ENCODE measurements at regions not wholly inside any gene's neighbourhood (a gene's known extent, or its start where the extent isn't known, plus 50 kb on each side); places are given as distances from the start of the nearest gene placed in this dataset.
A peak's percentile ranks its signal among the peaks of the same experiment; 100 is the strongest.
"Not testable (repeated sequence)": the region's sequence is repeated elsewhere in the genome, so short reads cannot be mapped to it uniquely, and the experiment has no call there.

DNA sequence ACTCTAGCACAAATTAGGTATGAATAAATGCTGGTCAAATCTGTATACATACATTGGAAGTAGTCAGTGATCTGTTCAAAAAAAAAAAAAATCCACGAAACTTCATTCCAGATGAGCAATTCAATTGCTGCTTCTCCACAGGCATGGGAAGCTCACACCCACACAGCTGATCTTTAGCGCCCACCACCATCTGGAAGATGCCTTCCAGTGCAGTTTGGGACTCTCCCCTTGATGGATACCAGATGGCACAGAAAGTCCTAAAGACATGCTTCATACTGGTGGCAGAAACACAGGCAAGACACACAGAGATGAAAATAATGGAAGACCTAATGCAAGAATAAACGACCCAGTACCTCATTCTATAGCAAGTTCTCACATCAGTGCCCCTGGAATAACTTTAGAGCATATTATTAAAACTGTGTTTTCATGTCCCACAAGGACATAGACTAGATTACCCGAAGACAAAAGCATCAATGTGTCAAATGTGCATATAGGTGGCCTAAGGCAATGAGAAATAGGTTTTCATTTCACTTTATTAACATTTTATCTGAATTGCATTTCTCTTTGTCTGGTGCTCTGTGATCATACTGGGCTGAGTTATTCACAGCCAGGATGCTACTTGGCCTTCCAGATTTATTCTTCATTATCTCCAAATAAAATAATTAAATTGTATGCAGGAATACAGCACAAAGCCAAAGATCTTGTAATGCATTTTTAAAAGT is 135.4 kb upstream of the TAS2R1 start:
- H3K4me3 ChIP-seq (ENCODE audit: control insufficient read depth, low read depth, low read length): no peak overlapping the region
- peak; percentile 57 for DNase-seq (ENCODE audit: low read depth)

GRCh38 chr5:9761706-9762105 is 131.6 kb upstream of the TAS2R1 start:
- no peak for DNase-seq (ENCODE audit: low read depth)
- no peak overlapping the region for H3K4me3 ChIP-seq (ENCODE audit: control insufficient read depth, low read depth, low read length)
- TF ChIP-seq, protein P1, sequence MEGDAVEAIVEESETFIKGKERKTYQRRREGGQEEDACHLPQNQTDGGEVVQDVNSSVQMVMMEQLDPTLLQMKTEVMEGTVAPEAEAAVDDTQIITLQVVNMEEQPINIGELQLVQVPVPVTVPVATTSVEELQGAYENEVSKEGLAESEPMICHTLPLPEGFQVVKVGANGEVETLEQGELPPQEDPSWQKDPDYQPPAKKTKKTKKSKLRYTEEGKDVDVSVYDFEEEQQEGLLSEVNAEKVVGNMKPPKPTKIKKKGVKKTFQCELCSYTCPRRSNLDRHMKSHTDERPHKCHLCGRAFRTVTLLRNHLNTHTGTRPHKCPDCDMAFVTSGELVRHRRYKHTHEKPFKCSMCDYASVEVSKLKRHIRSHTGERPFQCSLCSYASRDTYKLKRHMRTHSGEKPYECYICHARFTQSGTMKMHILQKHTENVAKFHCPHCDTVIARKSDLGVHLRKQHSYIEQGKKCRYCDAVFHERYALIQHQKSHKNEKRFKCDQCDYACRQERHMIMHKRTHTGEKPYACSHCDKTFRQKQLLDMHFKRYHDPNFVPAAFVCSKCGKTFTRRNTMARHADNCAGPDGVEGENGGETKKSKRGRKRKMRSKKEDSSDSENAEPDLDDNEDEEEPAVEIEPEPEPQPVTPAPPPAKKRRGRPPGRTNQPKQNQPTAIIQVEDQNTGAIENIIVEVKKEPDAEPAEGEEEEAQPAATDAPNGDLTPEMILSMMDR (IDR thresholded peaks at IDR 0.05; ENCODE audit: control insufficient read depth, insufficient read depth, low read depth, low read length, missing control alignments): no peak

More for the DNA sequence above, 135.4 kb upstream of the TAS2R1 start:
- TF ChIP-seq, protein P1 (IDR thresholded peaks at IDR 0.05; ENCODE audit: control insufficient read depth, insufficient read depth, low read depth, low read length, missing control alignments): no peak

DNA sequence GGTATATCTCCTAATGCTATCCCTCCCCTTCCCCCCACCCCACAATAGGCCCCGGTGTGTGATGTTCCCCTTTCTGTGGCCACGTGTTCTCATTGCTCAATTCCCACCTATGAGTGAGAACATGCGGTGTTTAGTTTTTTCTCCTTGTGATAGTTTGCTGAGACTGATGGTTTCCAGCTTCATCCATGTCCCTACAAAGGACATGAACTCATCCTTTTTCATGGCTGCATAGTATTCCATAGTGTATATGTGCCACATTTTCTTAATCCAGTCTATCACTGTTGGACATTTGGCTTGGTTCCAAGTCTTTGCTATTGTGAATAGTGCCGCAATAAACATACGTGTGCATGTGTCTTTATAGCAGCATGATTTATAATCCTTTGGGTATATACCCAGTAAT is 122.5 kb upstream of the TAS2R1 start:
- H3K4me3 ChIP-seq (ENCODE audit: control insufficient read depth, low read depth, low read length); DNase-seq (ENCODE audit: low read depth): not testable (repeated sequence)

GRCh38 chr5:9743507-9743906 is 113.4 kb upstream of the TAS2R1 start:
- H3K4me3 ChIP-seq (ENCODE audit: control insufficient read depth, low read depth, low read length): no peak overlapping the region
- TF ChIP-seq, protein P1 (IDR thresholded peaks at IDR 0.05; ENCODE audit: control insufficient read depth, insufficient read depth, low read depth, low read length, missing control alignments): no peak
- no peak for DNase-seq (ENCODE audit: low read depth)

- TF ChIP-seq, protein P1 (IDR thresholded peaks at IDR 0.05; ENCODE audit: control insufficient read depth, insufficient read depth, low read depth, low read length, missing control alignments): no peak
- no peak for DNase-seq (ENCODE audit: low read depth)
- H3K4me3 ChIP-seq (ENCODE audit: control insufficient read depth, low read depth, low read length): no peak overlapping the region
Measured at GRCh38 chr5:9742848-9743247, 112.7 kb upstream of the TAS2R1 start.

DNA sequence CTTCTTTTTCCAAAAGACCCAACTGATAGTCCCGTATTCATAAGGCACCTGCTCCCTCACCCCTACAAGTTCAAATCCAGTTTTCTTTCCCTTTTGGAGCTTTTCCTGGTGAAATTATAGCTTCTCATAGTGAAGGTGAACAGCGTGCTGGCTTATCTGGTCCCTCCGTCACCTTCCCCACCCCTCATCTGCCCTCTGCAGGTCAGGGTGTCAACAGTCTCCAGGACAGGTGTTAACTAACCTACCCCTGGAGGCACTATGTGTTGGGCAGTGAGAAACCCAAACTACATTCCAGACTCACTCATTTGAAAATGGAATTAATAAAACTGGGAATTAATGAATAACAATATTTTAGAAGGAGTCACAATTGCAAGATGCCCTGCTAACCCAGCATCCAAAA is 109.0 kb upstream of the TAS2R1 start:
- no peak for DNase-seq (ENCODE audit: low read depth)
- TF ChIP-seq, protein P1 (IDR thresholded peaks at IDR 0.05; ENCODE audit: control insufficient read depth, insufficient read depth, low read depth, low read length, missing control alignments): no peak
- H3K4me3 ChIP-seq (ENCODE audit: control insufficient read depth, low read depth, low read length): no peak overlapping the region

- TF ChIP-seq, protein P1 (IDR thresholded peaks at IDR 0.05; ENCODE audit: control insufficient read depth, insufficient read depth, low read depth, low read length, missing control alignments): no peak
- H3K4me3 ChIP-seq (ENCODE audit: control insufficient read depth, low read depth, low read length): no peak overlapping the region
- DNase-seq (ENCODE audit: low read depth): no peak
Measured at GRCh38 chr5:9737265-9737664, 107.1 kb upstream of the TAS2R1 start.
